Dedifferentiated amniotic fluid mesenchymal stem cell (primary cell): ENCODE measurements at regions not wholly inside any gene's neighbourhood (a gene's known extent, or its start where the extent isn't known, plus 50 kb on each side); places are given as distances from the start of the nearest gene placed in this dataset.
A peak's percentile ranks its signal among the peaks of the same experiment; 100 is the strongest.
"Not testable (repeated sequence)": the region's sequence is repeated elsewhere in the genome, so short reads cannot be mapped to it uniquely, and the experiment has no call there.

Experiments
- DNase-seq: peaks from one replicate; pipeline ENCODE4 v3.0.0-alpha.2; 2016; ENCODE audit errors: extremely low spot score

GRCh38 chr5:71822065-71822464 lies 103.0 kb downstream of the CARTPT start:
- not testable (repeated sequence) for DNase-seq

GRCh38 chr5:71825992-71826391 lies 106.9 kb downstream of the CARTPT start:
- DNase-seq: no peak

GRCh38 chr5:71828291-71829040 lies 109.4 kb downstream of the CARTPT start:
- DNase-seq: no peak

GRCh38 chr5:71829206-71829605 lies 110.1 kb downstream of the CARTPT start:
- no peak for DNase-seq

- DNase-seq: peak; percentile 93
These were observed 111.8 kb downstream of the CARTPT start for GRCh38 chr5:71830681-71831539.

DNA sequence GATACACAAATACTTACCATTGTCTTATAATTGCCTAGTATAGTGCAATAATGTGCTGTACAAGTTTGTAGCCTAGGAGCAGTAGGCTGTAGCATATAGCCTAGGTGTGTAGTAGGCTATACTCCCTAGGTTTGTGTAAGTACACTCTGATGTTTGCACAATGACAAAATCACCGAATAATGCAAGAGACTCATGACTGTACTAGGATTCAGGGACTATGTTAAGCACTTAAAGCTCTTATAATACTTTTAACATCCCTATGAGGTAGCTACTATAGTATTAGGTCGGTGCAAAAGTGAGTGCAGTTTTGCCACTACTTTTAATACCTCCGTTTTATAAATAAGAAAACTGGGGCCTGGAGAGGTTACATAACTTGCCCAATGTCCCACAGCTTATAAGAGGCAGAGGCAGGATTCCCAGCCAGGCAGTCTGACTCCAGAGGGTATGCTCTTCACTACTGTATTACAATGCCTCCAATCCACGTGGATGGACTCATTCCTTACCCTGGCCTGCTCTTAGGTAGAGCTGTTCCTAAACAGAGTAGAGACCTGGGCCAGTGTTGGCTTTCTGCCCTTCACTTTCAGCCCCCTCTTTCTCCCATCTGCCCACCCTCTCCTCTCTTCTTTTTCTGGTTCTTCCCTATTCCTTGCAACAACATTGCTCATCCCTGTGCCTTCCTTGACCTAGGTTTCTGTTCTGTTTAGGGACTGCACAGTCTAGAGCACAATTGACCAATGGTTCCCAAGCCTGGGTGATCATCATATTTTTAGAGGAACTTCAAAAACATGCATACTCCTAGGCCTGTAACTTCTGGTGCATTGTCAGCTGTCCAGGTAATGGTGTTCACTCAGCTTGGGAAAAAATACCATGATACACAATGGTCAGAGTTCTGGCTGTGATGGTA lies 114.0 kb downstream of the CARTPT start:
- DNase-seq: no peak

GRCh38 chr5:71834601-71835000 lies 115.5 kb downstream of the CARTPT start:
- DNase-seq: no peak

DNA sequence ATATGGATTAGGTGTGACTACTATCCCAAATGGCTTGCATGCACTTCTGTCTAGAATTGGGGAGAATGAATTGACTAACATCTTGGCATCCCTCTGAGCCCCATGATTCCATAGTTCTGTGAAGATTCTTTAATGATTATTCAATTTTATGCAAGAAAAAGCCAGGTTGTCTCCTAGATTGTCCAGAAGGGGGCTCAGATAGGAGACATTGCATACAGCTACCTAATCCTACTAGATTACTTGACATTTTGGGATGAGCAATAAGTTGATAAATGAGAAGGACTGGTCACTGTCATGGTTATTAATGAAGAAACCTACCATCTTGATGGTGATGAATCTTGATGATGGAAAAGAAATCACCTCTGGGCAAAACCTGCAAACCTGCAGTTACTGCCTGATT lies 117.0 kb downstream of the CARTPT start:
- DNase-seq: no peak

DNA sequence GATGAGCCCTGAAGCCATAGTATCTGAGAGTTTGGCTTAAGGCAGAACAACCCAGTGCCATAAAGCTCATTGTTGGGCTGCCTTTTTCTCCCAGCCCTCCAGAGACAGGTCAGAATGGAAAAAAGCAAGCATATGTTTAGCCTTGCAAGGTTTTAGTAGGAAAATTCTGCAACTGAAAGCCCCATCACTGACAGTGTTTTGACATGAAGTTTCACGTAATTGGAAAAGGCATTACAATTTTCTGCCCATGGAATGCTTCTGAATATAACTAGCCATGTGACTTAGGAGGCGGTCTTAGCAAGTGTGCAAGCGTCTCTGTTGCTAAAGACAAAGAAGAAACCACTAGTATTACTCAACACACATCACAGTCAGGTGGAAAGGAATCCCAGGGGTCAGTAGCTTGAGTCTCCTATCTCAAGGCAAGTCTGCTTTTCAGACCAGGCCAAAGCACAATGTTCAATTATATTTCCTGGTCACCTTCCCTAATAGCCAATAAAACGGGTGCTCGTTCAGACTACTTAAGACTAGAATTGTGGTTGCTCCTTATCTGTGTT lies 117.6 kb downstream of the CARTPT start:
- no peak for DNase-seq

- no peak for DNase-seq
These were observed 119.2 kb downstream of the CARTPT start for GRCh38 chr5:71838286-71838685.

DNA sequence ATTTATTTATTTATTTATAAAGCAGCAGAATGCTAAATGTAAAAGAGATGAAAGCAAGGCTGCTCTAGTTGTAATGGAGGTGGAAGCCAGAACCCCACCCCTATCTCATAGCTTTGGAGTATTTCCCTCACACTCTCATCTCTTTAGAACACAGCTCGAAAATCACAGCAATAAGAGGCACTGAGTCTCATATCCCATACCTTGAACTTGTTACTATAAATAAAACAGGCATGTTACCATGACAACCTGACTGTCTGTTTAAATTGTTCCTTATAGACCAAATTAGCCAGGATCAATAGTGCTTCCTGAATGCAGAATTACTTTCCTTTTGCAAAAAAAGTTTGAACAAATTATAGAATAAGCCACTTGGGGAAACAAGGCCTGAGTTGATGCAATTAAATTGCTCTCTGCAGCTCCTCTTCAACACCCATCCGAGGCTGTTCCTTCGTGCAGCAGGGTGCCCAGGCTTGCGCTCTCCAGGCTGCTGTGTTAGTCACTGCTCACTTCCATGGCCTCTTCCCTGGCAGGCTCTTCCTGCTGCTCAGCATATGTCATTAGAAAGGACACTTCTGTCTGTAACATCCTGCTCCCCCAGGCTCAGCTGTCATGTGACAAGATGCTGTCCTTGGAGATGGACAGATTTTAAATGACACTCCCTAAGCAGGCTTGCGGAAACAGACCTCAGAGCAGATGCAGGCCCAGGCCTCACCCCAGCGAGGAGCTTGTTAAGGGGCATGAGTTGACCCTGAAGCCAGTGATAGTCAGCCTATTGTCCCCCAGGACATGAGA lies 120.2 kb downstream of the CARTPT start:
- no peak for DNase-seq

DNA sequence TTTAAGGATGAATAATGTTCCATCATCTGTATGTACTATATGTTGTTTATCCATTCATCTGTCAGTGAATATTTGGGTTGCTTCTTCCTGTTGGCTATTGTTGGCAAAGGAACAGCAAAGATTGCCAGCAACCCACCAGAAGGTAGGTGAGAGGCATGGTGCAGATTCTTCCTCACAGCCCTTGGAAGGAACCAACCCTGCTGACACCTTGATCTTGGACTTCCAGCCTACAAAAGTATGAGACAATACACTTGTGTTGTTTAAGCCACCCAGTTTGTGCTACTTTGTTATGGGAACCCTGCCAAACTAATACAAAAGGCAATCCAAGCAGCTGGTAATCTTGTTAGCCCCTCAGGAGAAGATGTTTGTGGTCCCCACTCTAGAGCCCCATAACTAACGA lies 122.0 kb downstream of the CARTPT start:
- no peak for DNase-seq

- DNase-seq: no peak
These were observed 124.0 kb downstream of the CARTPT start for GRCh38 chr5:71843111-71843510.

DNA sequence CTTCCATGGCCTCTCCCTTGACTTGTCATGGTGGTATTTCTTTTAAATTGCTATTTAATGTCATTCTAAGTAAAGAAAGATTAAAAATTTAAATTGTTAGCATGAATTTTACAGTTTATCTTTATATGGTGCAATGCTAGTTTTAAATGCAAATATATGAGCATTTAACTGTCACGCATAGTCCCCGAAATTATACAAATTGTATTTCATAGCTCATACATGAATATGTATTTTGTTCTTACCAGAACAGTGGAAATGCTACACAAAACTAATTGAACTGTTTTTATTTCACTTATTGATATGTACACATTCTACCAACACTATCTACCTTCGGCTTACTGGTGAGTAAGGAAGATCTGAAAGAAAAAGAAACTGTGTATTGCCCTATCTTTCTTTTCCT lies 125.8 kb downstream of the CARTPT start:
- no peak for DNase-seq

DNA sequence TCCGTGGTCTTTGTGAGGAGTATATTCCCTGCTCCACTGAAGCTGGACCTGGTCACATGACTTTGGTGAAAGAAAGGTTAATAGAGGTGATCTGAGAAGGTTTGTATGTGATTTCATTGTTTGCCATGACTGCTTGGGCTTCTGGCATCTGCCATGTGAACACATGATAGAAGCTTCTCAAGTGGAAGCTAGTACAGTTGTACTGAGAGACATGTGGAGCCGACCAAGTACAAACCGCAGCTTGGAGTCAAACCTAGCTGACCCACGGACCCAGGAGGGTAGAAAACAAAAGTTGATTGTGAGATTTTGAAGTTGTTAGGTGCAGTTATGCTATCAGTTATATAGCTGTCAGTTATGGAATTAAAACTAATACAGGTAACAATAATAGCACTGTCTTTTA lies 140.4 kb downstream of the CARTPT start:
- no peak for DNase-seq

GRCh38 chr5:71860048-71860447 lies 141.0 kb downstream of the CARTPT start:
- no peak for DNase-seq

GRCh38 chr5:71861682-71862081 lies 142.6 kb downstream of the CARTPT start:
- no peak for DNase-seq

- no peak for DNase-seq
These were observed 143.0 kb downstream of the CARTPT start for GRCh38 chr5:71862087-71862486.

GRCh38 chr5:71862507-71863060 lies 143.5 kb downstream of the CARTPT start:
- no peak for DNase-seq

- peak; percentile 34 for DNase-seq
These were observed 145.9 kb downstream of the CARTPT start for GRCh38 chr5:71864730-71865601.
